Testis (tissue), 2 donors: ENCODE measurements at regions not wholly inside any gene's neighbourhood (a gene's known extent, or its start where the extent isn't known, plus 50 kb on each side); places are given as distances from the start of the nearest gene placed in this dataset.

Experiments used
- POLR2A ChIP-seq: fragments of 450-650 bp; IDR thresholded peaks from one replicate; pipeline ENCODE4 v1.6.1; 2017; ENCODE audit warnings: antibody characterized with exemption, mild to moderate bottlenecking, moderate library complexity
- TF ChIP-seq, protein P1 (sequence below), 3 experiments: fragments of 450-650 bp in 2 of 3; fragments of 200-600 bp in 1 of 3; sonication (generic) in 1 of 3; IDR thresholded peaks; one replicate each; pipeline ENCODE4 v1.5.1; 2016 to 2019; ENCODE audit warnings: antibody characterized with exemption in 3 of 3, mild to moderate bottlenecking in 2 of 3, moderate library complexity in 1 of 3

DNA sequence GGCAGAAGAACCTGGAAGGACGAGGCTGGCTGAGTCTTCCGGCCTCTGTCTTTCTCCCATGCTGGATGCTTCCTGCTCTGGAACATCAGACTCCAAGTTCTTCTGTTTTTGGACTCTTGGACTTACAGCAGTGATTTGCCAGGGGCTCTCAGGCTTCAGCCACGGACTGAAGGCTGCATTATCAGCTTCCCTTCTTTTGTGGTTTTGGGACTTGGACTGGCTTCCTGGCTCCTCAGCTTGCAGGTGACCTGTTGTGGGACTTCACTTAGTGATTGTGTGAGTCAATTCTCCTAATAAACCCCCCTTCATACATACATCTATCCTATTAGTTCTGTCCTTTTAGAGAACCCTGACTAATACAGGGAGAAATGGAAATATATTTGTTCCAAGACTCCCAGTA lies 265.8 kb downstream of the PCDH18 start:
- TF ChIP-seq, protein P1, sequence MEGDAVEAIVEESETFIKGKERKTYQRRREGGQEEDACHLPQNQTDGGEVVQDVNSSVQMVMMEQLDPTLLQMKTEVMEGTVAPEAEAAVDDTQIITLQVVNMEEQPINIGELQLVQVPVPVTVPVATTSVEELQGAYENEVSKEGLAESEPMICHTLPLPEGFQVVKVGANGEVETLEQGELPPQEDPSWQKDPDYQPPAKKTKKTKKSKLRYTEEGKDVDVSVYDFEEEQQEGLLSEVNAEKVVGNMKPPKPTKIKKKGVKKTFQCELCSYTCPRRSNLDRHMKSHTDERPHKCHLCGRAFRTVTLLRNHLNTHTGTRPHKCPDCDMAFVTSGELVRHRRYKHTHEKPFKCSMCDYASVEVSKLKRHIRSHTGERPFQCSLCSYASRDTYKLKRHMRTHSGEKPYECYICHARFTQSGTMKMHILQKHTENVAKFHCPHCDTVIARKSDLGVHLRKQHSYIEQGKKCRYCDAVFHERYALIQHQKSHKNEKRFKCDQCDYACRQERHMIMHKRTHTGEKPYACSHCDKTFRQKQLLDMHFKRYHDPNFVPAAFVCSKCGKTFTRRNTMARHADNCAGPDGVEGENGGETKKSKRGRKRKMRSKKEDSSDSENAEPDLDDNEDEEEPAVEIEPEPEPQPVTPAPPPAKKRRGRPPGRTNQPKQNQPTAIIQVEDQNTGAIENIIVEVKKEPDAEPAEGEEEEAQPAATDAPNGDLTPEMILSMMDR (IDR thresholded peaks at IDR 0.05) = no peak
- no peak for TF ChIP-seq POLR2A
